SK-N-SH (cell line): ENCODE measurements at regions not wholly inside any gene's neighbourhood (a gene's known extent, or its start where the extent isn't known, plus 50 kb on each side); places are given as distances from the start of the nearest gene placed in this dataset.

Experiments used
- CTCF ChIA-PET: fragments of 300-600, 350-600 bp; formaldehyde crosslinking; extraction: SDS; loops from one replicate; lab custom pipeline; 2021; lab: Yijun Ruan, JAX
- POLR2A ChIA-PET: fragments of 350-600 bp; sonication (Branson Sonifier 250); formaldehyde crosslinking; extraction: SDS; loops from one replicate; lab custom pipeline; 2020; ENCODE audit warnings: antibody characterized with exemption, inconsistent platforms; lab: Yijun Ruan, JAX
- DNase-seq: peaks from one replicate; pipeline ENCODE4 v3.0.0; 2012
- H2AFZ ChIP-seq: fragments of 200-600 bp; sonication (generic); 2 replicates; pipeline ENCODE4 v1.8.1; 2016; ENCODE audit warnings: antibody characterized with exemption, mild to moderate bottlenecking, low read depth
- H3F3A ChIP-seq: fragments of 200-600 bp; sonication (generic); replicated peaks from 2 replicates; pipeline ENCODE3; 2016; ENCODE audit warnings: antibody characterized with exemption, mild to moderate bottlenecking; ENCODE audit not compliant: insufficient read depth
- H3K27ac ChIP-seq, 2 experiments: fragments of 200-500 bp in 1 of 2; fragments of 200-600 bp in 1 of 2; sonication (Bioruptor generic) in 1 of 2; sonication (generic), shearing (Covaris generic) in 1 of 2; 2 replicates each; pipeline versions ENCODE4 v1.5.1 to v1.6.1; 2014 to 2016; ENCODE audit warnings: low read depth in 2 of 2, inconsistent platforms in 1 of 2, low read length in 1 of 2, mild to moderate bottlenecking in 1 of 2, mixed read lengths in 1 of 2
- H3K27me3 ChIP-seq: fragments of 200-600 bp; sonication (generic), shearing (Covaris generic); 2 replicates; pipeline ENCODE4 v1.6.1; 2016; ENCODE audit warnings: mixed run types; ENCODE audit not compliant: insufficient read depth
- H3K36me3 ChIP-seq, 2 experiments: fragments of 200-500 bp in 1 of 2; fragments of 200-600 bp in 1 of 2; sonication (Bioruptor generic) in 1 of 2; sonication (generic) in 1 of 2; replicated peaks in 1 of 2; 2 replicates each; pipeline versions ENCODE3 to v1.5.1; 2014 to 2016; ENCODE audit warnings: low read length in 1 of 2, mild to moderate bottlenecking in 1 of 2; ENCODE audit not compliant: insufficient read depth in 2 of 2, control insufficient read depth in 1 of 2
- H3K4me1 ChIP-seq, 2 experiments: fragments of 200-500 bp in 1 of 2; fragments of 200-600 bp in 1 of 2; sonication (Bioruptor generic) in 1 of 2; sonication (generic), shearing (Covaris generic) in 1 of 2; 2 replicates each; pipeline versions ENCODE4 v1.5.1 to v1.6.1; 2014 to 2016; ENCODE audit warnings: low read depth in 1 of 2, low read length in 1 of 2, mixed run types in 1 of 2; ENCODE audit not compliant: insufficient read depth in 2 of 2, control insufficient read depth in 1 of 2
- H3K4me2 ChIP-seq: fragments of 200-600 bp; sonication (generic), shearing (Covaris generic); 2 replicates; pipeline ENCODE4 v1.6.1; 2017; ENCODE audit warnings: mixed run types
- H3K4me3 ChIP-seq, 2 experiments: fragments of 200-500 bp in 1 of 2; fragments of 200-600 bp in 1 of 2; sonication (Bioruptor generic) in 1 of 2; sonication (generic), shearing (Covaris generic) in 1 of 2; 2 replicates each; pipeline versions ENCODE4 v1.5.1 to v1.8.1; 2014 to 2016; ENCODE audit warnings: low read depth in 2 of 2, inconsistent platforms in 1 of 2, low read length in 1 of 2, mild to moderate bottlenecking in 1 of 2, mixed read lengths in 1 of 2, moderate library complexity in 1 of 2
- H3K79me2 ChIP-seq: fragments of 200-600 bp; sonication (generic); 2 replicates; pipeline ENCODE4 v1.8.1; 2017; ENCODE audit warnings: mild to moderate bottlenecking; ENCODE audit not compliant: insufficient read depth
- H3K9ac ChIP-seq: fragments of 200-600 bp; sonication (generic); 2 replicates; pipeline ENCODE4 v1.6.1; 2017; ENCODE audit warnings: mixed run types
- H3K9me2 ChIP-seq: fragments of 200-600 bp; sonication (generic); 2 replicates; pipeline ENCODE4 v1.6.1; 2017; ENCODE audit warnings: mixed run types
- H3K9me3 ChIP-seq: fragments of 200-600 bp; sonication (generic); 2 replicates; pipeline ENCODE4 v1.6.1; 2017; ENCODE audit warnings: mixed run types, mild to moderate bottlenecking, moderate library complexity
- H4K20me1 ChIP-seq: fragments of 200-600 bp; sonication (generic); 2 replicates; pipeline ENCODE4 v1.6.1; 2017; ENCODE audit warnings: mild to moderate bottlenecking, mixed run types; ENCODE audit not compliant: insufficient read depth
- EP300 ChIP-seq, 2 experiments: IDR thresholded peaks; 2 replicates each; pipeline versions ENCODE4 v1.4.0 to v1.6.1; 2012; ENCODE audit warnings: borderline replicate concordance in 1 of 2, low read depth in 1 of 2, low read length in 1 of 2
- EZH2phosphoT487 ChIP-seq: fragments of 200-600 bp; sonication (generic); IDR thresholded peaks from 2 replicates; pipeline ENCODE4 v1.6.1; 2017; ENCODE audit warnings: low read depth, mixed run types, mild to moderate bottlenecking, antibody characterized with exemption, moderate library complexity, borderline replicate concordance
- FOSL2 ChIP-seq: IDR thresholded peaks from 2 replicates; pipeline ENCODE4 v1.4.0; 2012; ENCODE audit warnings: low read depth, mild to moderate bottlenecking, moderate library complexity, borderline replicate concordance
- GABPA ChIP-seq: IDR thresholded peaks from 2 replicates; pipeline ENCODE4 v1.4.0; 2012; ENCODE audit warnings: low read depth, mild to moderate bottlenecking
- NFIC ChIP-seq: IDR thresholded peaks from 2 replicates; pipeline ENCODE4 v1.4.0; 2012; ENCODE audit warnings: borderline replicate concordance
- POLR2AphosphoS5 ChIP-seq: IDR thresholded peaks from 2 replicates; pipeline ENCODE4 v1.6.1; 2012; ENCODE audit warnings: low read depth, low read length
- RAD21 ChIP-seq: IDR thresholded peaks from 2 replicates; pipeline ENCODE4 v1.6.1; 2012; ENCODE audit warnings: mild to moderate bottlenecking, low read length
- RCOR1 ChIP-seq: fragments of 150-350 bp; IDR thresholded peaks from 2 replicates; pipeline ENCODE4 v1.6.1; 2017; ENCODE audit warnings: antibody characterized with exemption, low read length
- RFX5 ChIP-seq: IDR thresholded peaks from 2 replicates; pipeline ENCODE4 v1.6.1; 2012; ENCODE audit warnings: mild to moderate bottlenecking, improper control_type of control experiment, low read length
- RXRA ChIP-seq: IDR thresholded peaks from 2 replicates; pipeline ENCODE4 v1.4.0; 2012; ENCODE audit warnings: low read depth, mild to moderate bottlenecking, borderline replicate concordance
- SMC3 ChIP-seq: IDR thresholded peaks from 2 replicates; pipeline ENCODE4 v1.6.1; 2012; ENCODE audit warnings: low read depth, low read length, improper control_type of control experiment
- TAF1 ChIP-seq: IDR thresholded peaks from 2 replicates; pipeline ENCODE4 v1.6.1; 2012; ENCODE audit warnings: low read depth, mild to moderate bottlenecking, low read length, moderate library complexity, borderline replicate concordance
- TCF12 ChIP-seq: IDR thresholded peaks from 2 replicates; pipeline ENCODE4 v1.4.0; 2012
- TEAD4 ChIP-seq: IDR thresholded peaks from 2 replicates; pipeline ENCODE4 v1.4.0; 2012; ENCODE audit warnings: mild to moderate bottlenecking, borderline replicate concordance; ENCODE audit not compliant: insufficient read depth
- YY1 ChIP-seq: IDR thresholded peaks from 2 replicates; pipeline ENCODE4 v1.4.0; 2012; ENCODE audit warnings: low read depth, mild to moderate bottlenecking
- WGBS: methylation state at CpG from one replicate; pipeline ENCODE4 v1.1.6; 2017; ENCODE audit warnings: low lambda C conversion rate; 5-methylcytosine and 5-hydroxymethylcytosine counted together
- TF ChIP-seq, protein P1 (sequence below): IDR thresholded peaks from 2 replicates; pipeline ENCODE4 v1.4.0; 2012; ENCODE audit warnings: low read depth, borderline replicate concordance
- TF ChIP-seq, protein P2 (sequence below): fragments of 200-600 bp; sonication (generic); IDR thresholded peaks from 2 replicates; pipeline ENCODE4 v1.6.1; 2017; ENCODE audit warnings: antibody characterized with exemption, mild to moderate bottlenecking, moderate library complexity
- TF ChIP-seq, protein P3 (sequence below): fragments of 150-350 bp; IDR thresholded peaks from 2 replicates; pipeline ENCODE4 v1.6.1; 2016; ENCODE audit warnings: mild to moderate bottlenecking, low read depth, low read length
- TF ChIP-seq, protein P4 (sequence below): IDR thresholded peaks from 2 replicates; pipeline ENCODE4 v1.4.0; 2012; ENCODE audit warnings: low read depth

DNA sequence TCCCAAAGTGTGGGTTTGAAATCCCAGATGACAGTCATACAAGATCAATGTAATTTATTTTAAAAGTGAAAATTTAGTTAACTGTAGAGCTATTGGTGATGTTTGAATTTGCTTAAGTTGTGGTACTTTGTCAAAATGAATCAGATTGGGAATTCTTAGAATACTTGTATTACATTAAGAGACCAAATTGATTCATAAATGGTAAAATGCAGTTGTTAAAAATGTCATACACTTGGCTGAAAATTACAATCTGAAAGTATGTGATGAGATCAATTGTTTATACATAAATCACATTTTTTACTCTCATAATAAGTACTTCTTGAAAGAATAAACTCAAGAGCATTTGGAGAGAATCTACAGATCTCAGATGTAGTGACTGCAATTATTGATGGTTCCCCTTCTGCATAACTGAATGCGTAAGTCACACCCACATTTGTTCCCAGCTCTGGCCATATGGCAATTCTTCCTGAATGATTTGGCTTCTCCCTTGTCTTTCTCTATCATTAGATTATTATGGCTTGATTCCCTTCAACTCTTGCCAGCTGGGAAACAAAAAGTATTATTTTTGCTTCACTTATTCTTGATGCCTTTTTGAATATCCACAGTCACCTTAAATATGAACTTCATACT is 558.5 kb downstream of the CPS1 start:
- WGBS: 70% methylated on average over 1 of the region's 1 CpG
- no peak overlapping the region for H3K4me2 ChIP-seq

More for the DNA sequence above, 558.5 kb downstream of the CPS1 start:
- Histone ChIP-seq H3K9me2 (no peaks in the 10 kb centered on the region), H3K79me2 (no peaks in the 10 kb centered on the region), H3K27me3 (no peaks in the 10 kb centered on the region), H3K36me3 (no peaks in the 10 kb centered on the region), H3K4me3 (no peak overlapping the region), H2AFZ (no peak overlapping the region), H3K4me1 (no peaks in the 10 kb centered on the region), H3K27ac (no peak overlapping the region), H4K20me1 (no peaks in the 10 kb centered on the region), H3K9me3 (no peaks in the 10 kb centered on the region), H3F3A (no peaks in the 10 kb centered on the region), H3K9ac (no peak overlapping the region)
- TF ChIP-seq EZH2phosphoT487: no peak
- TF ChIP-seq SMC3: no peak
- TF ChIP-seq TEAD4: no peak
- TF ChIP-seq, protein P1, sequence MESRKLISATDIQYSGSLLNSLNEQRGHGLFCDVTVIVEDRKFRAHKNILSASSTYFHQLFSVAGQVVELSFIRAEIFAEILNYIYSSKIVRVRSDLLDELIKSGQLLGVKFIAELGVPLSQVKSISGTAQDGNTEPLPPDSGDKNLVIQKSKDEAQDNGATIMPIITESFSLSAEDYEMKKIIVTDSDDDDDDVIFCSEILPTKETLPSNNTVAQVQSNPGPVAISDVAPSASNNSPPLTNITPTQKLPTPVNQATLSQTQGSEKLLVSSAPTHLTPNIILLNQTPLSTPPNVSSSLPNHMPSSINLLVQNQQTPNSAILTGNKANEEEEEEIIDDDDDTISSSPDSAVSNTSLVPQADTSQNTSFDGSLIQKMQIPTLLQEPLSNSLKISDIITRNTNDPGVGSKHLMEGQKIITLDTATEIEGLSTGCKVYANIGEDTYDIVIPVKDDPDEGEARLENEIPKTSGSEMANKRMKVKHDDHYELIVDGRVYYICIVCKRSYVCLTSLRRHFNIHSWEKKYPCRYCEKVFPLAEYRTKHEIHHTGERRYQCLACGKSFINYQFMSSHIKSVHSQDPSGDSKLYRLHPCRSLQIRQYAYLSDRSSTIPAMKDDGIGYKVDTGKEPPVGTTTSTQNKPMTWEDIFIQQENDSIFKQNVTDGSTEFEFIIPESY: no peak
- TF ChIP-seq YY1: no peak
- no peak for TF ChIP-seq TCF12
- TF ChIP-seq RAD21: no peak
- no peak for TF ChIP-seq NFIC
- no peak for TF ChIP-seq EP300 (IDR thresholded peaks at IDR 0.05; ENCODE audit: borderline replicate concordance in 1 of 2, low read depth in 1 of 2, low read length in 1 of 2)
- no peak for TF ChIP-seq RFX5
- TF ChIP-seq POLR2AphosphoS5: no peak
- no peak for TF ChIP-seq TAF1
- TF ChIP-seq, protein P2, sequence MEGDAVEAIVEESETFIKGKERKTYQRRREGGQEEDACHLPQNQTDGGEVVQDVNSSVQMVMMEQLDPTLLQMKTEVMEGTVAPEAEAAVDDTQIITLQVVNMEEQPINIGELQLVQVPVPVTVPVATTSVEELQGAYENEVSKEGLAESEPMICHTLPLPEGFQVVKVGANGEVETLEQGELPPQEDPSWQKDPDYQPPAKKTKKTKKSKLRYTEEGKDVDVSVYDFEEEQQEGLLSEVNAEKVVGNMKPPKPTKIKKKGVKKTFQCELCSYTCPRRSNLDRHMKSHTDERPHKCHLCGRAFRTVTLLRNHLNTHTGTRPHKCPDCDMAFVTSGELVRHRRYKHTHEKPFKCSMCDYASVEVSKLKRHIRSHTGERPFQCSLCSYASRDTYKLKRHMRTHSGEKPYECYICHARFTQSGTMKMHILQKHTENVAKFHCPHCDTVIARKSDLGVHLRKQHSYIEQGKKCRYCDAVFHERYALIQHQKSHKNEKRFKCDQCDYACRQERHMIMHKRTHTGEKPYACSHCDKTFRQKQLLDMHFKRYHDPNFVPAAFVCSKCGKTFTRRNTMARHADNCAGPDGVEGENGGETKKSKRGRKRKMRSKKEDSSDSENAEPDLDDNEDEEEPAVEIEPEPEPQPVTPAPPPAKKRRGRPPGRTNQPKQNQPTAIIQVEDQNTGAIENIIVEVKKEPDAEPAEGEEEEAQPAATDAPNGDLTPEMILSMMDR: no peak
- TF ChIP-seq RXRA: no peak
- no peak for TF ChIP-seq FOSL2
- TF ChIP-seq, protein P3, sequence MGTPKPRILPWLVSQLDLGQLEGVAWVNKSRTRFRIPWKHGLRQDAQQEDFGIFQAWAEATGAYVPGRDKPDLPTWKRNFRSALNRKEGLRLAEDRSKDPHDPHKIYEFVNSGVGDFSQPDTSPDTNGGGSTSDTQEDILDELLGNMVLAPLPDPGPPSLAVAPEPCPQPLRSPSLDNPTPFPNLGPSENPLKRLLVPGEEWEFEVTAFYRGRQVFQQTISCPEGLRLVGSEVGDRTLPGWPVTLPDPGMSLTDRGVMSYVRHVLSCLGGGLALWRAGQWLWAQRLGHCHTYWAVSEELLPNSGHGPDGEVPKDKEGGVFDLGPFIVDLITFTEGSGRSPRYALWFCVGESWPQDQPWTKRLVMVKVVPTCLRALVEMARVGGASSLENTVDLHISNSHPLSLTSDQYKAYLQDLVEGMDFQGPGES: no peak
- no peak for TF ChIP-seq RCOR1
- TF ChIP-seq, protein P4, sequence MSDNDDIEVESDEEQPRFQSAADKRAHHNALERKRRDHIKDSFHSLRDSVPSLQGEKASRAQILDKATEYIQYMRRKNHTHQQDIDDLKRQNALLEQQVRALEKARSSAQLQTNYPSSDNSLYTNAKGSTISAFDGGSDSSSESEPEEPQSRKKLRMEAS: no peak
- TF ChIP-seq GABPA: no peak
- ChIA-PET POLR2A (no interaction called here), CTCF (interaction anchor here (0.6 to 3.1 kb wide), 3 partner anchors 10 to 458 kb away, joined by 3 to 10 read pairs (median 3); no protein-coding TSS in a partner anchor)
- DNase-seq: no peak
